VCaP (cell line): ENCODE measurements at regions not wholly inside any gene's neighbourhood (a gene's known extent, or its start where the extent isn't known, plus 50 kb on each side); places are given as distances from the start of the nearest gene placed in this dataset.

Source experiments
- H3K27ac ChIP-seq: fragments of 450-650 bp; 2 replicates; pipeline ENCODE4 v1.5.1; 2017
- TF ChIP-seq, protein P1 (sequence below): fragments of 450-650 bp; conservative IDR thresholded peaks from 2 replicates; pipeline ENCODE4 v1.5.1; 2017; ENCODE audit warnings: mild to moderate bottlenecking, moderate library complexity

DNA sequence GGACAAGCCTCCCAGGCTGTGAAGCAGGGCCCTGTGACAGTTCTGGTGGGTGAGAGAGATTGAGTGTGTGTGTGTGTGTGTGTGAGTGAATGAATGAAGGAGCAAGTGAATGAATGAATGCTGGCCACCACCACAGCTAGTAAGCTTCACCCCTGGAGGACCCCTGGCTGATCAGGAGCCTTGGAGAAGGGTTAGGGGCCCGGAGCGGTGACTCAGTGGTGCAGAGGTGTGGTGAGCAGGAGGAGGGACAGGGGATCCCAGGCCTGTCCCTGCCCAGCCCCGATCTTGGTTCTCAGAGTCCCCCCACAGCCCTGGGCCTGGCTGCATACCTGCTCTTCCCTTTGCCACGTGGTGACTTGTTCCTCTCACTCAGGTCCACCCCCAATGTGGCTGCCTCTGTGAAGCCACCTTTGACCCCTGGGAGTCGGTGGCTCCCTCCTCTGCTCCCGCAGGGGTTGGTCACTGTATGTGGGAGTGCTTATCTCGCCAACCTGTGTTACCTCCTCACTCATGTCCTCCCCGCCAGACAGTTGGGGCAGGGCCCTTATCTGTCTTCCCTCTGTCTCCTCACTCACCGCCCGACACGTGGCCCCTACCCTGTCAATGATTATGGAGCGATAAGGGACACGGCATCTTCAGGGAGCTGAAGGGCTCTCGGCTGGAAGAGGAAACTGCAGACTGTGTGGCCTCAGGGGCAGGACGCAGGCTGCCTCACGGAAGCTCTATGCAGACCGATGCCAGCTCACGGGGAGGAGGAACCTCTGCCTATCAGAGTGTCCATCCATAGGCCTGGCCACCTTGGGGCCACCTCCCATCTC lies 99.9 kb upstream of the PITX1 start:
- TF ChIP-seq, protein P1, sequence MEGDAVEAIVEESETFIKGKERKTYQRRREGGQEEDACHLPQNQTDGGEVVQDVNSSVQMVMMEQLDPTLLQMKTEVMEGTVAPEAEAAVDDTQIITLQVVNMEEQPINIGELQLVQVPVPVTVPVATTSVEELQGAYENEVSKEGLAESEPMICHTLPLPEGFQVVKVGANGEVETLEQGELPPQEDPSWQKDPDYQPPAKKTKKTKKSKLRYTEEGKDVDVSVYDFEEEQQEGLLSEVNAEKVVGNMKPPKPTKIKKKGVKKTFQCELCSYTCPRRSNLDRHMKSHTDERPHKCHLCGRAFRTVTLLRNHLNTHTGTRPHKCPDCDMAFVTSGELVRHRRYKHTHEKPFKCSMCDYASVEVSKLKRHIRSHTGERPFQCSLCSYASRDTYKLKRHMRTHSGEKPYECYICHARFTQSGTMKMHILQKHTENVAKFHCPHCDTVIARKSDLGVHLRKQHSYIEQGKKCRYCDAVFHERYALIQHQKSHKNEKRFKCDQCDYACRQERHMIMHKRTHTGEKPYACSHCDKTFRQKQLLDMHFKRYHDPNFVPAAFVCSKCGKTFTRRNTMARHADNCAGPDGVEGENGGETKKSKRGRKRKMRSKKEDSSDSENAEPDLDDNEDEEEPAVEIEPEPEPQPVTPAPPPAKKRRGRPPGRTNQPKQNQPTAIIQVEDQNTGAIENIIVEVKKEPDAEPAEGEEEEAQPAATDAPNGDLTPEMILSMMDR: no peak
- H3K27ac ChIP-seq: peak overlapping the region; percentile 74; the same call in 1 of the 2 replicates

DNA sequence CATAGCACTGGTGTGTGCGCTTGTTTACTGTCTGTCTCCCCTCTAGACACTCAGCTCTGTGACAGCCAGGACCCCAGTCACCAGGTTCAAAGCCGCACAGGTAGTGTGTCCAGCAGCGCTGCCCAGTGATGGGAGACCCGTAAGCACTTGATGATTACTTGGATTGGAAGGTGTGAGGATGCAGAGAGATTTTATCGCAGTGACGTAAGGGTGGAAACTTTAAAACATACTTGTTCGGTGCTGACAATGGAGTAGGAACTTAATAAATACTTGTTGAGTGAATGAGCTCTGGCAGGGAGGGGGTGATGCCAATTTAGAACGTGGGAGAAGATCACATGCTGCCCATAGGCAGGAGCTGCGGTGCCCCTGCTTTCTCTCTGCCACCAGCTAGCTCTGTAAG lies 99.2 kb upstream of the PITX1 start:
- H3K27ac ChIP-seq: no peak overlapping the region
- TF ChIP-seq, protein P1: no peak

DNA sequence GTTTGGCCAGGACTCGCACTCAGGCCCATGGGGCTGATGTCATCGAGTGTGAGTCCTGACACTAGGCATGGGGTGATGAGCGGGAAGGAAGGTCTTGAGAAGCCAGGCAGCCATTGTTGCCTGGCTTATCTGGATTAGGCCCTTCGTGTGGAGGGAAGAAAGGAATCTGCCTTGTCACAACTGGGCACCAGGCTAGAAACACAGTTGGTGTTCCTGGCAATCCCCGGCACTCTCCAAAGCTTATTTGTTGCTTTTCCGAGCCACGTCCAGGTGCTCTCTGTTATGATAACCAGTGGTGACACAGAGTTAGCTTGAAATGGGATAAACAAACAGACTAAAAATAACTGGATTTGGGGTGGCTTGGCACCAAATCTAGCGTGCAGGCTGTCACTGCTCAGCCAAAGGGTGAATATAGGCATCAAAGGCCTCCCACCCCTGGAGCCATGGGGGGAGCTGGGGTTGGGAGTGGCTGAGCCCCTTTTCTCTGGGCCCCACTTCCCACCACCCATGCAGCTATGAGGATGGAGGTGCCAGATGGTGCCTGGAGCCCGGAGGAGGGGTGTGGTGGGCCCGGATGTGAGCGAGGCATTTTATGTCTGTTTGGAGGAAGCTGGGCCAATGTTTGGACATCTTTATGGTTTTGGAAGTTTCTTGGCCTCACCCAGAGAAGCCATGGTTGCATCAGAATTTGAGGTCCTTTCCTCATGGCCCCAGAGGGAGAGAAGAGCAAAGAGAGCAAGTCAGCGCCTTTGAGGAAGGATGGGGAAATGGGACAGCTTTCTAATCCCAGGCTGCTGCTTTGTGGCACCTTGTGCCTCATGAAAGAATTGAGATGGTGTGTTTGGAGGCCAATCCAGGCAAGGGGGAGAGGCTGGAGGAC lies 98.0 kb upstream of the PITX1 start:
- H3K27ac ChIP-seq: no peak overlapping the region
- TF ChIP-seq, protein P1: no peak

DNA sequence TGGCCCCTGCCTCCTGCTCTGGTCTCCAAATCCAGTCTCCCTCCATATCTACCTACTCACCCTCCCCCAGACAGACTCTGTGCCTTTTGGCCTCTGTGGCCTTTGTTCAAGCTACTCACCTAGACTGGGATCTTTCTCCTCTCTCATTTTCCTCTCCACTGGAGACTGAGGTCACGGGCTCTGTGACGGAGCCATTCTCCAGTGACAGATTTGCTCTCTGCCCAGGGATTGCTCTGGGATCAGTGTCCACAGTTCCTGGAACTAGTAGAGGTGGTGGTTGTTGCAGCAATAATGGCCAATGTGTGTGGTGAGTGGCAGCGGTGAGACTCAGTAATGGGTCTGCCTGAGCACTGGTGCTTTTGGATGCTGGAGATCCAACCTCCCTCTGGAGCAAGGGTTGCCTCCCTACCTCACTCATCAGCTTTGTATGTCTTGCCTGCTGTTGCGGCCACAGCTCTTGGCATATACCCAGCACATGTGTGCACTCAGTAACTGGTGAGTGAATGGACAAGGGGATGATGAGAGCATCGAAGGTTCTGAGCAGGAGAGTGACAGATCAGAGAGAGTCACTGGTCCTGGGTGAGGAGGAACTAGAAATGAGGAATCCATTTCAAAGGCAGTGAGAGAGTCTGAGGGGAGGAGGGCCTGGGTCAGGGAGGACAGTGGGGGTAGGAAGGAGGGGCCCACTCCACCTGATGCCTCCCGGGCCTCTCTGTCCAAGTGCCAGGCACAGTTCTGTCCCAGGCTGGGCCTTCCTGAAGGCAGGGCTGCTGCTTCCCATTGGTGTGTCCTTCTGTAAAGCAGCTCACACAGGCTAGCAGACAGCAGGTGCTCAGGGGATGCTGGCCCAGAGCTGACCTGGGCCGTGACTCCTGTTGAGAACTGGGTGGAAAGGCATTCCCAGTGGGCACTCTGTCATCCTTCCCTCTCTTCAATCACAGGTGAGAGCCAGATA lies 96.5 kb upstream of the PITX1 start:
- H3K27ac ChIP-seq: no peak overlapping the region
- TF ChIP-seq, protein P1: no peak

DNA sequence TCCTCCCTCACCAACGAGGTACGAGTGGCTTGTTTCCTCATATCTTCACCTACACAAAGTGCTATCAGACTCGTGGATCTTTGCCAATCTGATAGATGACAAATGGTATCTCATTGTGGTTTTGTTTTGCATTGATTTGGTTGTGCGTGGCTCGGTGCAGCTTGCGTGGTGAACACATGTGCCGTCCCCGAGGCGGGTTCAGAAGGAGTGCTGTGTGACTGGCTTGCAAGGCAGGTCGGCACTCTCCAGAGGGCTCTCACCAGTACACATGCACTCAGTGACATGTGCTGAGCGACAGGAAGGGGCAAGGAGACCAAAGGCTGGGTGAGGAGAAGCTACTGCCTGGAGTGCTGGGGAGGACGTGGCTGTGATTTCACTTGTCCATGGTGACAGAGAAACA lies 95.3 kb upstream of the PITX1 start:
- TF ChIP-seq, protein P1: no peak
- H3K27ac ChIP-seq: no peak overlapping the region

DNA sequence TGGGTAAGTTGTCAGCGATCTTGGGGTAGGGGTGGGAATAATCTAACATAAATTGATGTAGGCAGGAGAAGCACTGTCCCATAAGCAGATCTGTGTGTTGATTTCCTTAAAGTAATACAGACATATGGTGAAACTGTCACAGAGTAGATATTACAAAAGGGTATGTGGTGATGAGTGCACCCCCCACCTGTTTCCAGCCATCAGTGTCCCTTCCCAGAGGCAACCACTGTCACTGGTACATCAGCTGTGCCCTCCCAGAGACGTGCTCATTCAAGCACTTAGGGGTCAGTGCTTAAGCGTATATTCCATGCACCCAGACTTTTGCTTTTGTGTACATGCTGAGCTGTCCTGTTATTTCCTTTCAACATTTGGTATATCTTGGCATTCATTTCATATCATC lies 94.3 kb upstream of the PITX1 start:
- TF ChIP-seq, protein P1: no peak
- H3K27ac ChIP-seq: peak overlapping the region; percentile 79; the same call in 1 of the 2 replicates
